Liver (tissue), 3 donors: ENCODE measurements at regions not wholly inside any gene's neighbourhood (a gene's known extent, or its start where the extent isn't known, plus 50 kb on each side); places are given as distances from the start of the nearest gene placed in this dataset.

Experiments used
- EGR1 ChIP-seq, 2 donors: IDR thresholded peaks; 2 replicates each; pipeline ENCODE4 v1.6.1; 2016 to 2018; ENCODE audit warnings: antibody characterized with exemption in 2 of 2, low read depth in 2 of 2
- GABPA ChIP-seq, 2 donors: IDR thresholded peaks in 1 of 2; conservative IDR thresholded peaks in 1 of 2; 2 replicates each; pipeline ENCODE4 v1.6.1; 2016; ENCODE audit warnings: antibody characterized with exemption in 2 of 2, mild to moderate bottlenecking in 1 of 2, moderate library complexity in 1 of 2
- JUND ChIP-seq, 2 donors: IDR thresholded peaks; 2 replicates each; pipeline ENCODE4 v1.6.1; 2016; ENCODE audit warnings: antibody characterized with exemption in 2 of 2
- RAD21 ChIP-seq, 2 donors: IDR thresholded peaks; 2 replicates each; pipeline ENCODE4 v1.6.1; 2016; ENCODE audit warnings: antibody characterized with exemption in 2 of 2, mild to moderate bottlenecking in 2 of 2
- RXRA ChIP-seq, 2 donors: IDR thresholded peaks; 2 replicates each; pipeline ENCODE4 v1.6.1; 2017 to 2018; ENCODE audit warnings: antibody characterized with exemption in 2 of 2, mild to moderate bottlenecking in 1 of 2
- SP1 ChIP-seq: IDR thresholded peaks from 2 replicates; pipeline ENCODE4 v1.6.1; 2018; ENCODE audit warnings: antibody characterized with exemption, mild to moderate bottlenecking
- TAF1 ChIP-seq: conservative IDR thresholded peaks from 2 replicates; pipeline ENCODE4 v1.6.1; 2016; ENCODE audit warnings: antibody characterized with exemption, mild to moderate bottlenecking
- YY1 ChIP-seq: IDR thresholded peaks from 2 replicates; pipeline ENCODE4 v1.6.1; 2016; ENCODE audit warnings: antibody characterized with exemption, mild to moderate bottlenecking
- TF ChIP-seq, protein P1 (sequence below): fragments of 150-350 bp; IDR thresholded peaks from 2 replicates; pipeline ENCODE4 v1.5.1; 2017; ENCODE audit warnings: improper control_type of control experiment, low read depth, low read length; ENCODE audit not compliant: missing input control
- TF ChIP-seq, protein P2 (sequence below): IDR thresholded peaks from 2 replicates; pipeline ENCODE4 v1.6.1; 2016; ENCODE audit warnings: antibody characterized with exemption
- donor health status: healthy.
- donor health status: healthy.

DNA sequence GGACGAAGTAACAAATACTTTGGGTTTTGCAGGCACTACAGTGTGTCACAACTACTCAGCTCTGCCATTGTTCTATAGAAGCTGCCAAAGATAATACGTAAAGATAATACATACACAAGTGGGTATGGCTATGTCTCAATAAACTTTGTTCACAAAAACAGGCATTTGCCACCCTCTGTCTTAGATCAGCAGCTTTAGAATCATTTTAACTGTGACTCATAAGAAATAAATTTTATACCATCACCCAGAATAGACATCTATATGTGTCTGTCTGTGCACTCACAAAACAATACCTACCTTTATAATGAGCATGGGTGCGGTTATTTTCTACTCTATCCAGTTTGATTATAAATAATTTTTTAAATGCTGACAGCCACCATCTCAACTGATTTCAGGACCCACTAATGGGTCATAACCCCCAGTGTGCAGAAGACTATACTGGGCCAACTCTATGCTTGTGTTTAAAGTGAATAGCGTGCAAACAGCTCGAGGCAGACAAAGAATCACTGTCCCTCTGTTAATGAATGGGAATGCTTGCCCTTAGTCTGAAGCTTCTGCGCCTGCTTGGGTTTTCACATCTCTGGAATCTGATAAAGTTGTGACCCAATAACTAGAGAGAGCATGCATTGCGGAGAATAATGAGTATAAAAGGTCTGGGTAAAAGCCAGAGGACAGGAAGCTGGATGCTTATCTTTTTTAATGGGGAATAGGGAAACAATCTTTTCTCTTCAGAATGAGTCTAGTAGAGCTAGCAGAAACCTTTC, 216.2 kb downstream of the PLPP3 start:
- TF ChIP-seq, protein P1, sequence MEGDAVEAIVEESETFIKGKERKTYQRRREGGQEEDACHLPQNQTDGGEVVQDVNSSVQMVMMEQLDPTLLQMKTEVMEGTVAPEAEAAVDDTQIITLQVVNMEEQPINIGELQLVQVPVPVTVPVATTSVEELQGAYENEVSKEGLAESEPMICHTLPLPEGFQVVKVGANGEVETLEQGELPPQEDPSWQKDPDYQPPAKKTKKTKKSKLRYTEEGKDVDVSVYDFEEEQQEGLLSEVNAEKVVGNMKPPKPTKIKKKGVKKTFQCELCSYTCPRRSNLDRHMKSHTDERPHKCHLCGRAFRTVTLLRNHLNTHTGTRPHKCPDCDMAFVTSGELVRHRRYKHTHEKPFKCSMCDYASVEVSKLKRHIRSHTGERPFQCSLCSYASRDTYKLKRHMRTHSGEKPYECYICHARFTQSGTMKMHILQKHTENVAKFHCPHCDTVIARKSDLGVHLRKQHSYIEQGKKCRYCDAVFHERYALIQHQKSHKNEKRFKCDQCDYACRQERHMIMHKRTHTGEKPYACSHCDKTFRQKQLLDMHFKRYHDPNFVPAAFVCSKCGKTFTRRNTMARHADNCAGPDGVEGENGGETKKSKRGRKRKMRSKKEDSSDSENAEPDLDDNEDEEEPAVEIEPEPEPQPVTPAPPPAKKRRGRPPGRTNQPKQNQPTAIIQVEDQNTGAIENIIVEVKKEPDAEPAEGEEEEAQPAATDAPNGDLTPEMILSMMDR, result no peak
- no peak for TF ChIP-seq TAF1
- TF ChIP-seq YY1, result no peak
- TF ChIP-seq, protein P2, sequence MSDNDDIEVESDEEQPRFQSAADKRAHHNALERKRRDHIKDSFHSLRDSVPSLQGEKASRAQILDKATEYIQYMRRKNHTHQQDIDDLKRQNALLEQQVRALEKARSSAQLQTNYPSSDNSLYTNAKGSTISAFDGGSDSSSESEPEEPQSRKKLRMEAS, result no peak
- TF ChIP-seq SP1, result no peak
- TF ChIP-seq JUND (IDR thresholded peaks at IDR 0.05), result no peak
- TF ChIP-seq GABPA (IDR thresholded peaks at IDR 0.05 in 1 of 2, conservative IDR thresholded peaks at IDR 0.05 in 1 of 2), result no peak
- TF ChIP-seq EGR1 (IDR thresholded peaks at IDR 0.05; ENCODE audit: low read depth in 2 of 2), result no peak
- TF ChIP-seq RAD21 (IDR thresholded peaks at IDR 0.05), result no peak
- TF ChIP-seq RXRA (IDR thresholded peaks at IDR 0.05), result no peak
